Iris pigment epithelial cell (primary cell): ENCODE measurements at regions not wholly inside any gene's neighbourhood (a gene's known extent, or its start where the extent isn't known, plus 50 kb on each side); places are given as distances from the start of the nearest gene placed in this dataset.
A peak's percentile ranks its signal among the peaks of the same experiment; 100 is the strongest.

ENCODE experiments used
- DNase-seq: peaks from one replicate; pipeline ENCODE4 v3.0.0-alpha.2; 2011; ENCODE audit warnings: low read depth

- peak; percentile 87 for DNase-seq
These were observed 267.4 kb upstream of the HMGA2 start for GRCh38 chr12:65556676-65557437.

- DNase-seq = no peak
These were observed 266.7 kb upstream of the HMGA2 start for GRCh38 chr12:65557438-65558181.

GRCh38 chr12:65560286-65560685, 264.0 kb upstream of the HMGA2 start:
- DNase-seq = no peak

- peak; percentile 86 for DNase-seq
These were observed 262.4 kb upstream of the HMGA2 start for GRCh38 chr12:65561798-65562382.

- DNase-seq = peak; percentile 97
These were observed 258.4 kb upstream of the HMGA2 start for GRCh38 chr12:65565601-65566560.

- no peak for DNase-seq
These were observed 257.5 kb upstream of the HMGA2 start for GRCh38 chr12:65566751-65567150.

- no peak for DNase-seq
These were observed 256.5 kb upstream of the HMGA2 start for GRCh38 chr12:65567820-65568219.

GRCh38 chr12:65568517-65568916, 255.8 kb upstream of the HMGA2 start:
- DNase-seq = peak; percentile 94

GRCh38 chr12:65570451-65571130, 253.7 kb upstream of the HMGA2 start:
- DNase-seq = no peak

- no peak for DNase-seq
These were observed 249.4 kb upstream of the HMGA2 start for GRCh38 chr12:65574867-65575266.

- no peak for DNase-seq
These were observed 240.3 kb upstream of the HMGA2 start for GRCh38 chr12:65584016-65584415.

GRCh38 chr12:65585648-65586602, 238.4 kb upstream of the HMGA2 start:
- no peak for DNase-seq

GRCh38 chr12:65586796-65587195, 237.5 kb upstream of the HMGA2 start:
- no peak for DNase-seq

- no peak for DNase-seq
These were observed 234.0 kb upstream of the HMGA2 start for GRCh38 chr12:65590318-65590717.

GRCh38 chr12:65592416-65592815, 231.9 kb upstream of the HMGA2 start:
- no peak for DNase-seq

- no peak for DNase-seq
These were observed 231.0 kb upstream of the HMGA2 start for GRCh38 chr12:65593239-65593701.

GRCh38 chr12:65594409-65594808, 229.9 kb upstream of the HMGA2 start:
- DNase-seq = no peak

- no peak for DNase-seq
These were observed 229.2 kb upstream of the HMGA2 start for GRCh38 chr12:65595016-65595560.

- peak; percentile 48 for DNase-seq
These were observed 227.7 kb upstream of the HMGA2 start for GRCh38 chr12:65596514-65597091.
